Esophagus muscularis mucosa (tissue), 4 donors: ENCODE measurements at regions not wholly inside any gene's neighbourhood (a gene's known extent, or its start where the extent isn't known, plus 50 kb on each side); places are given as distances from the start of the nearest gene placed in this dataset.

Experiments used
- DNase-seq: peaks from one replicate; pipeline ENCODE4 v3.0.0-alpha.2; 2017; ENCODE audit errors: extremely low spot score
- H3K27ac ChIP-seq, 4 donors: fragments of 200-600 bp; sonication (generic); replicated peaks in 1 of 4; 1 replicate in 3 of 4; 2 replicates in 1 of 4; pipeline ENCODE4 v1.5.1; 2016 to 2019; ENCODE audit warnings: mild to moderate bottlenecking in 1 of 4
- H3K27me3 ChIP-seq, 4 donors: fragments of 200-600 bp; sonication (generic); one replicate each; pipeline versions ENCODE4 v1.5.1 to v1.6.0; 2016 to 2019
- H3K36me3 ChIP-seq, 4 donors: fragments of 200-600 bp; sonication (generic); one replicate each; pipeline ENCODE4 v1.5.1; 2016 to 2019
- H3K4me1 ChIP-seq, 4 donors: fragments of 200-600 bp; sonication (generic); one replicate each; pipeline ENCODE4 v1.5.1; 2016 to 2019
- H3K4me3 ChIP-seq, 4 donors: fragments of 200-600 bp; sonication (generic); 1 replicate in 2 of 4; 2 replicates in 2 of 4; pipeline ENCODE4 v1.5.1; 2016 to 2019; ENCODE audit warnings: mild to moderate bottlenecking in 4 of 4, moderate library complexity in 1 of 4
- H3K9me3 ChIP-seq, 4 donors: fragments of 200-600 bp; sonication (generic); 1 replicate in 3 of 4; 2 replicates in 1 of 4; pipeline ENCODE4 v1.5.1; 2016 to 2019
- EP300 ChIP-seq: sonication (generic); formaldehyde crosslinking; IDR thresholded peaks from one replicate; pipeline ENCODE4 v1.6.1; 2017; ENCODE audit warnings: antibody characterized with exemption
- POLR2A ChIP-seq: fragments of 450-650 bp; IDR thresholded peaks from one replicate; pipeline ENCODE4 v1.6.1; 2017; ENCODE audit warnings: antibody characterized with exemption, moderate library complexity, mild to moderate bottlenecking, low read depth
- POLR2AphosphoS5 ChIP-seq, 2 donors: sonication (generic); formaldehyde crosslinking; IDR thresholded peaks; one replicate each; pipeline ENCODE4 v1.6.1; 2017; ENCODE audit warnings: antibody characterized with exemption in 2 of 2
- WGBS: methylation state at CpG from one replicate; pipeline ENCODE4 v1.1.5; 2018; 5-methylcytosine and 5-hydroxymethylcytosine counted together
- intact Hi-C: fragments of 100-400 bp; cut with DNase I; formaldehyde crosslinking; loops from one replicate; pipeline ENCODE4 v1.15.1; 2023
- TF ChIP-seq, protein P1 (sequence below), 3 experiments: fragments of 200-600 bp in 2 of 3; fragments of 450-650 bp in 1 of 3; sonication (generic) in 2 of 3; IDR thresholded peaks; one replicate each; pipeline ENCODE4 v1.5.1; 2017 to 2019; ENCODE audit warnings: antibody characterized with exemption in 3 of 3, mild to moderate bottlenecking in 2 of 3, moderate library complexity in 1 of 3

- TF ChIP-seq, protein P1, sequence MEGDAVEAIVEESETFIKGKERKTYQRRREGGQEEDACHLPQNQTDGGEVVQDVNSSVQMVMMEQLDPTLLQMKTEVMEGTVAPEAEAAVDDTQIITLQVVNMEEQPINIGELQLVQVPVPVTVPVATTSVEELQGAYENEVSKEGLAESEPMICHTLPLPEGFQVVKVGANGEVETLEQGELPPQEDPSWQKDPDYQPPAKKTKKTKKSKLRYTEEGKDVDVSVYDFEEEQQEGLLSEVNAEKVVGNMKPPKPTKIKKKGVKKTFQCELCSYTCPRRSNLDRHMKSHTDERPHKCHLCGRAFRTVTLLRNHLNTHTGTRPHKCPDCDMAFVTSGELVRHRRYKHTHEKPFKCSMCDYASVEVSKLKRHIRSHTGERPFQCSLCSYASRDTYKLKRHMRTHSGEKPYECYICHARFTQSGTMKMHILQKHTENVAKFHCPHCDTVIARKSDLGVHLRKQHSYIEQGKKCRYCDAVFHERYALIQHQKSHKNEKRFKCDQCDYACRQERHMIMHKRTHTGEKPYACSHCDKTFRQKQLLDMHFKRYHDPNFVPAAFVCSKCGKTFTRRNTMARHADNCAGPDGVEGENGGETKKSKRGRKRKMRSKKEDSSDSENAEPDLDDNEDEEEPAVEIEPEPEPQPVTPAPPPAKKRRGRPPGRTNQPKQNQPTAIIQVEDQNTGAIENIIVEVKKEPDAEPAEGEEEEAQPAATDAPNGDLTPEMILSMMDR (IDR thresholded peaks at IDR 0.05): no peak
- TF ChIP-seq POLR2A (no peak), POLR2AphosphoS5 (IDR thresholded peaks at IDR 0.05) (no peak), EP300 (no peak)
- H3K4me3 ChIP-seq: no peak overlapping the region
- DNase-seq: no peak
- intact Hi-C loops: no loop called here
- no peak overlapping the region for H3K27ac ChIP-seq
- WGBS: 91% methylated on average over 3 of the region's 3 CpGs
- H3K27me3 ChIP-seq: no peaks in the 10 kb centered on the region
- H3K9me3 ChIP-seq: no peaks in the 10 kb centered on the region
- H3K36me3 ChIP-seq: no peaks in the 10 kb centered on the region
- peaks cover 0 to 6% (median 0%) of the 10 kb centered on the region in 4 donors for H3K4me1 ChIP-seq
Measured at GRCh38 chr13:22470075-22470474, 710.7 kb upstream of the SGCG start.

DNA sequence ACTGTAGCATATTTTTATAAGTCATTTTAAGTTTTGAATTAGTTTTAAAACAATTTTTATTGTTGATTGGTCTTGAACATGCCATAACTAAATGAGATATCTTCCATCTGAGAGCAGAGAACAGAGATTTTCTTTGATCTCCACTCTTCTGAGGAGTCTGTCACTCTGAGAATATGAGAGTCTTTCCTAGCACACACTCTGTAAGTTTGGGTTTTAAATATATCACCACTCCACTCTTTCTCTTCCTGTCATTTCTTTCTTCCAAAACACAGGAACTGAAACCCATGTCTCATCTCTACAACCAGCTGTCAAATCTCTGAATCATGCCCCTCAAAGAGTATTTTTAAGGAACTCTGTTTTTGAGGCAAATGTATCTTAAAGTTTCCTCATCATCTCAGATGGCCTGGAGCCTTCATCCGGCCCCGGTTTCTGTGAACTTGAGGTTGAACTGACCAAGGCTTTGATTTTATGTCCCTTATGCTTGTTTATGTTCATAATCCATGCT is 698.2 kb upstream of the SGCG start:
- Histone ChIP-seq H3K27ac (no peak overlapping the region), H3K4me3 (no peak overlapping the region), H3K4me1 (peaks cover 0 to 8% (median 5%) of the 10 kb centered on the region in 4 donors), H3K9me3 (no peaks in the 10 kb centered on the region), H3K27me3 (no peaks in the 10 kb centered on the region), H3K36me3 (no peaks in the 10 kb centered on the region)
- 90% methylated on average over 2 of the region's 2 CpGs for WGBS
- intact Hi-C loops: no loop called here
- TF ChIP-seq, protein P1 (IDR thresholded peaks at IDR 0.05): no peak
- TF ChIP-seq POLR2A: no peak
- TF ChIP-seq POLR2AphosphoS5 (IDR thresholded peaks at IDR 0.05): no peak
- TF ChIP-seq EP300: no peak
- no peak for DNase-seq

DNA sequence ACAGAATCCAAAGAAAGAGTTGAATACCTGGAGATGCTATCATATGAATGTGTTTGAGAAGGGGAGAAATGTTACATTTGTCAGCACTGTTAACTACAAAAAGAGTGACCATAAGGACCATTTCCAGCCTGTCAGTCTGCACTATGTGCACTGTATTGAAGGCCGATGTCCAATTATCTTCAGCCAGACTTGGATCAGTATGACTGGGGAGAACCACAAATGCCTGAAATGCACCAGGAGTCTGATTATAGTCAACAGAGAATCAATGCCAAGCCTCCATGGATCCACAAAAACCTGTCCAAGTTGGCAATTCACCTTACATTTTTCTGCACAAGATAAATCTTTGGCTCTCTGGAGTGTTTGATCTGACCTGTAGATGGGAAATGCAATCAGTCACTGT is 697.5 kb upstream of the SGCG start:
- WGBS: 75% methylated on average over 1 of the region's 1 CpG
- peaks cover 0 to 12% (median 7%) of the 10 kb centered on the region in 4 donors for H3K4me1 ChIP-seq
- H3K27ac ChIP-seq: no peak overlapping the region
- intact Hi-C loops: no loop called here
- H3K4me3 ChIP-seq: no peak overlapping the region
- H3K9me3 ChIP-seq: no peaks in the 10 kb centered on the region
- TF ChIP-seq EP300: no peak
- no peak for TF ChIP-seq POLR2A
- TF ChIP-seq POLR2AphosphoS5 (IDR thresholded peaks at IDR 0.05): no peak
- TF ChIP-seq, protein P1 (IDR thresholded peaks at IDR 0.05): no peak
- no peak for DNase-seq
- H3K36me3 ChIP-seq: no peaks in the 10 kb centered on the region
- no peaks in the 10 kb centered on the region for H3K27me3 ChIP-seq

- no peak for DNase-seq
- Histone ChIP-seq H3K36me3 (no peaks in the 10 kb centered on the region), H3K9me3 (no peaks in the 10 kb centered on the region), H3K4me3 (no peak overlapping the region), H3K27me3 (no peaks in the 10 kb centered on the region), H3K4me1 (peaks cover 0 to 12% (median 7%) of the 10 kb centered on the region in 4 donors), H3K27ac (no peak overlapping the region)
- intact Hi-C loops: no loop called here
- TF ChIP-seq POLR2AphosphoS5 (IDR thresholded peaks at IDR 0.05): no peak
- TF ChIP-seq POLR2A: no peak
- TF ChIP-seq, protein P1 (IDR thresholded peaks at IDR 0.05): no peak
- no peak for TF ChIP-seq EP300
- WGBS: 73% methylated on average over 3 of the region's 3 CpGs
Measured at GRCh38 chr13:22486490-22486889, 694.3 kb upstream of the SGCG start.

GRCh38 chr13:22487932-22488331 is 692.8 kb upstream of the SGCG start:
- Histone ChIP-seq H3K27me3 (no peaks in the 10 kb centered on the region), H3K4me3 (no peak overlapping the region), H3K4me1 (peaks cover 0 to 12% (median 7%) of the 10 kb centered on the region in 4 donors), H3K9me3 (no peaks in the 10 kb centered on the region), H3K36me3 (no peaks in the 10 kb centered on the region), H3K27ac (no peak overlapping the region)
- TF ChIP-seq POLR2A (no peak), EP300 (no peak), POLR2AphosphoS5 (IDR thresholded peaks at IDR 0.05) (no peak)
- TF ChIP-seq, protein P1 (IDR thresholded peaks at IDR 0.05): no peak
- intact Hi-C loops: no loop called here
- DNase-seq: no peak
